ENCODE measurements at regions not wholly inside any gene's neighbourhood (a gene's known extent, or its start where the extent isn't known, plus 50 kb on each side); places are given as distances from the start of the nearest gene placed in this dataset.

- DNase-seq (ENCODE audit: low read depth) = no peak
Observed at GRCh38 chr4:180798036-180798577, 1445.1 kb upstream of the TENM3 start.

- no peak for DNase-seq (ENCODE audit: low read depth)
Observed at GRCh38 chr4:180799798-180800197, 1443.4 kb upstream of the TENM3 start.

GRCh38 chr4:180805101-180805500 lies 1438.1 kb upstream of the TENM3 start:
- DNase-seq (ENCODE audit: low read depth) = no peak

GRCh38 chr4:180808862-180809261 lies 1434.3 kb upstream of the TENM3 start:
- DNase-seq (ENCODE audit: low read depth) = no peak

GRCh38 chr4:180809439-180809838 lies 1433.8 kb upstream of the TENM3 start:
- DNase-seq (ENCODE audit: low read depth) = no peak

- DNase-seq (ENCODE audit: low read depth) = no peak
Observed at GRCh38 chr4:180810581-180810980, 1432.6 kb upstream of the TENM3 start.

GRCh38 chr4:180811556-180811955 lies 1431.6 kb upstream of the TENM3 start:
- no peak for DNase-seq (ENCODE audit: low read depth)

- DNase-seq (ENCODE audit: low read depth) = no peak
Observed at GRCh38 chr4:180812783-180813182, 1430.4 kb upstream of the TENM3 start.

- no peak for DNase-seq (ENCODE audit: low read depth)
Observed at GRCh38 chr4:180814875-180815417, 1428.3 kb upstream of the TENM3 start.

GRCh38 chr4:180817529-180817928 lies 1425.7 kb upstream of the TENM3 start:
- no peak for DNase-seq (ENCODE audit: low read depth)

- peak; percentile 15 for DNase-seq (ENCODE audit: low read depth)
Observed at GRCh38 chr4:180823108-180823507, 1420.1 kb upstream of the TENM3 start.

- peak; percentile 62 for DNase-seq (ENCODE audit: low read depth)
Observed at GRCh38 chr4:180827232-180828009, 1415.8 kb upstream of the TENM3 start.

GRCh38 chr4:180828455-180829018 lies 1414.7 kb upstream of the TENM3 start:
- DNase-seq (ENCODE audit: low read depth) = peak; percentile 72

GRCh38 chr4:180832073-180832472 lies 1411.1 kb upstream of the TENM3 start:
- DNase-seq (ENCODE audit: low read depth) = peak; percentile 25

- DNase-seq (ENCODE audit: low read depth) = no peak
Observed at GRCh38 chr4:180840142-180840541, 1403.1 kb upstream of the TENM3 start.

GRCh38 chr4:180850318-180850940 lies 1392.8 kb upstream of the TENM3 start:
- no peak for DNase-seq (ENCODE audit: low read depth)

- no peak for DNase-seq (ENCODE audit: low read depth)
Observed at GRCh38 chr4:180852738-180853137, 1390.5 kb upstream of the TENM3 start.

- no peak for DNase-seq (ENCODE audit: low read depth)
Observed at GRCh38 chr4:180855184-180855583, 1388.0 kb upstream of the TENM3 start.

- DNase-seq (ENCODE audit: low read depth) = no peak
Observed at GRCh38 chr4:180860089-180860720, 1383.0 kb upstream of the TENM3 start.

- DNase-seq (ENCODE audit: low read depth) = no peak
Observed at GRCh38 chr4:180861651-180862050, 1381.6 kb upstream of the TENM3 start.

GRCh38 chr4:180866933-180867643 lies 1376.1 kb upstream of the TENM3 start:
- DNase-seq (ENCODE audit: low read depth) = no peak

Data from RPMI7951 (cell line).